Esophagus squamous epithelium (tissue), 5 donors: ENCODE measurements at regions not wholly inside any gene's neighbourhood (a gene's known extent, or its start where the extent isn't known, plus 50 kb on each side); places are given as distances from the start of the nearest gene placed in this dataset.

Experiments used
- DNase-seq: peaks from one replicate; lab custom pipeline; 2025; lab: John Stamatoyannopoulos, UW
- H3K27ac ChIP-seq, 4 donors: fragments of 200-600 bp; sonication (generic); one replicate each; pipeline ENCODE4 v1.5.1; 2016 to 2019; ENCODE audit warnings: mild to moderate bottlenecking in 1 of 4
- H3K27me3 ChIP-seq, 4 donors: fragments of 200-600 bp; sonication (generic); 1 replicate in 3 of 4; 2 replicates in 1 of 4; pipeline versions ENCODE4 v1.5.1 to v1.6.0; 2017 to 2021; ENCODE audit warnings: antibody characterized with exemption in 1 of 4
- H3K36me3 ChIP-seq, 3 donors: fragments of 200-600 bp; sonication (generic); one replicate each; pipeline ENCODE4 v1.5.1; 2016 to 2019
- H3K4me1 ChIP-seq, 3 donors: fragments of 200-600 bp; sonication (generic); one replicate each; pipeline ENCODE4 v1.5.1; 2017 to 2019
- H3K4me3 ChIP-seq, 4 donors: fragments of 200-600 bp; sonication (generic); 1 replicate in 3 of 4; 2 replicates in 1 of 4; pipeline ENCODE4 v1.5.1; 2016 to 2019; ENCODE audit warnings: mild to moderate bottlenecking in 2 of 4, moderate library complexity in 1 of 4
- H3K9me3 ChIP-seq, 3 donors: fragments of 200-600 bp; sonication (generic); one replicate each; pipeline ENCODE4 v1.5.1; 2016 to 2019
- CTCF ChIP-seq, 6 experiments: fragments of 450-650 bp in 4 of 6; fragments of 200-600 bp in 2 of 6; sonication (generic) in 2 of 6; IDR thresholded peaks; one replicate each; pipeline ENCODE4 v1.5.1; 2016 to 2019; ENCODE audit warnings: antibody characterized with exemption in 6 of 6, mild to moderate bottlenecking in 4 of 6, moderate library complexity in 4 of 6
- POLR2A ChIP-seq, 4 donors: fragments of 450-650 bp; IDR thresholded peaks; one replicate each; pipeline ENCODE4 v1.6.1; 2017; ENCODE audit warnings: antibody characterized with exemption in 4 of 4, mild to moderate bottlenecking in 4 of 4, moderate library complexity in 3 of 4
- WGBS, 2 donors: methylation state at CpG; one replicate each; pipeline ENCODE4 v1.1.5; 2018; 5-methylcytosine and 5-hydroxymethylcytosine counted together
- intact Hi-C: fragments of 100-400 bp; cut with DNase I; formaldehyde crosslinking; loops from one replicate; pipeline ENCODE4 v1.15.0; 2022
- donor health status: DM: yes; HTN: yes; CAD: no.

GRCh38 chr2:226176283-226176984 is 623.2 kb downstream of the IRS1 start:
- intact Hi-C loops = no loop called here
- H3K27me3 ChIP-seq = no peaks in the 10 kb centered on the region
- WGBS, 2 donors = 59 to 75% methylated on average over 3 of the region's 3 CpGs
- no peak for DNase-seq
- no peaks in the 10 kb centered on the region for H3K36me3 ChIP-seq
- no peak overlapping the region for H3K27ac ChIP-seq
- H3K9me3 ChIP-seq = peaks cover 0 to 16% (median 7%) of the 10 kb centered on the region in 3 donors
- H3K4me1 ChIP-seq = no peaks in the 10 kb centered on the region
- no peak overlapping the region for H3K4me3 ChIP-seq
- TF ChIP-seq POLR2A (IDR thresholded peaks at IDR 0.05) (no peak), CTCF (IDR thresholded peaks at IDR 0.05) (no peak)

GRCh38 chr2:226174390-226174789 is 625.2 kb downstream of the IRS1 start:
- H3K36me3 ChIP-seq = no peaks in the 10 kb centered on the region
- H3K4me1 ChIP-seq = no peaks in the 10 kb centered on the region
- H3K27ac ChIP-seq = no peak overlapping the region
- TF ChIP-seq CTCF (IDR thresholded peaks at IDR 0.05) = no peak
- no peak for TF ChIP-seq POLR2A (IDR thresholded peaks at IDR 0.05)
- no peak for DNase-seq
- 92 to 94% methylated on average over 1 of the region's 1 CpG for WGBS, 2 donors
- H3K9me3 ChIP-seq = peaks cover 0 to 16% (median 7%) of the 10 kb centered on the region in 3 donors
- intact Hi-C loops = no loop called here
- no peak overlapping the region for H3K4me3 ChIP-seq
- H3K27me3 ChIP-seq = no peaks in the 10 kb centered on the region

GRCh38 chr2:226172939-226173338 is 626.7 kb downstream of the IRS1 start:
- H3K4me1 ChIP-seq = no peaks in the 10 kb centered on the region
- H3K27me3 ChIP-seq = no peaks in the 10 kb centered on the region
- no peak overlapping the region for H3K27ac ChIP-seq
- TF ChIP-seq CTCF (IDR thresholded peaks at IDR 0.05) (no peak), POLR2A (IDR thresholded peaks at IDR 0.05) (no peak)
- no peaks in the 10 kb centered on the region for H3K36me3 ChIP-seq
- WGBS, 2 donors = 91% methylated on average over 4 of the region's 4 CpGs
- no peak for DNase-seq
- no peak overlapping the region for H3K4me3 ChIP-seq
- intact Hi-C loops = no loop called here
- peaks cover 0 to 7% (median 3%) of the 10 kb centered on the region in 3 donors for H3K9me3 ChIP-seq

GRCh38 chr2:226172309-226172708 is 627.3 kb downstream of the IRS1 start:
- intact Hi-C loops = no loop called here
- peaks cover 0 to 3% (median 0%) of the 10 kb centered on the region in 3 donors for H3K9me3 ChIP-seq
- TF ChIP-seq CTCF (IDR thresholded peaks at IDR 0.05) = no peak
- no peak for TF ChIP-seq POLR2A (IDR thresholded peaks at IDR 0.05)
- WGBS, 2 donors = 89 to 100% methylated on average over 4 of the region's 4 CpGs
- no peaks in the 10 kb centered on the region for H3K27me3 ChIP-seq
- no peaks in the 10 kb centered on the region for H3K4me1 ChIP-seq
- no peaks in the 10 kb centered on the region for H3K36me3 ChIP-seq
- H3K4me3 ChIP-seq = no peak overlapping the region
- no peak for DNase-seq
- no peak overlapping the region for H3K27ac ChIP-seq

GRCh38 chr2:226169751-226170581 is 629.7 kb downstream of the IRS1 start:
- 86 to 87% methylated on average over 3 to 4 of the region's 4 CpGs for WGBS, 2 donors
- Histone ChIP-seq H3K27me3 (no peaks in the 10 kb centered on the region), H3K9me3 (no peaks in the 10 kb centered on the region), H3K4me3 (no peak overlapping the region), H3K36me3 (no peaks in the 10 kb centered on the region), H3K4me1 (no peaks in the 10 kb centered on the region), H3K27ac (no peak overlapping the region)
- intact Hi-C loops = no loop called here
- TF ChIP-seq POLR2A (IDR thresholded peaks at IDR 0.05) (no peak), CTCF (IDR thresholded peaks at IDR 0.05) (no peak)
- DNase-seq = no peak
